ENCODE measurements at regions not wholly inside any gene's neighbourhood (a gene's known extent, or its start where the extent isn't known, plus 50 kb on each side); places are given as distances from the start of the nearest gene placed in this dataset.
"Not testable (repeated sequence)": the region's sequence is repeated elsewhere in the genome, so short reads cannot be mapped to it uniquely, and the experiment has no call there.

- Histone ChIP-seq H3K9ac (ENCODE audit: low read length) (no peak overlapping the region), H3K27ac (ENCODE audit: low read length) (no peak overlapping the region), H3K9me3 (ENCODE audit: control insufficient read depth, low read depth, low read length) (peaks cover 15% of the 10 kb centered on the region), H3K4me1 (ENCODE audit: control insufficient read depth, low read depth, low read length) (peaks cover 6% of the 10 kb centered on the region), H3K36me3 (ENCODE audit: control insufficient read depth, low read depth, low read length) (peaks cover 4% of the 10 kb centered on the region), H3K27me3 (ENCODE audit: control insufficient read depth, insufficient read depth, low read length) (no peaks in the 10 kb centered on the region), H3K4me3 (ENCODE audit: low read length) (no peak overlapping the region)
These were observed 547.4 kb downstream of the ZWINT start for GRCh38 chr10:55813451-55814170.

- no peak overlapping the region for H3K9ac ChIP-seq (ENCODE audit: low read length)
- no peaks in the 10 kb centered on the region for H3K27me3 ChIP-seq (ENCODE audit: control insufficient read depth, insufficient read depth, low read length)
- H3K27ac ChIP-seq (ENCODE audit: low read length): no peak overlapping the region
- H3K4me1 ChIP-seq (ENCODE audit: control insufficient read depth, low read depth, low read length): no peaks in the 10 kb centered on the region
- H3K36me3 ChIP-seq (ENCODE audit: control insufficient read depth, low read depth, low read length): no peaks in the 10 kb centered on the region
- peaks cover 3% of the 10 kb centered on the region for H3K9me3 ChIP-seq (ENCODE audit: control insufficient read depth, low read depth, low read length)
- H3K4me3 ChIP-seq (ENCODE audit: low read length): no peak overlapping the region
These were observed 558.0 kb downstream of the ZWINT start for GRCh38 chr10:55803055-55803454.

DNA sequence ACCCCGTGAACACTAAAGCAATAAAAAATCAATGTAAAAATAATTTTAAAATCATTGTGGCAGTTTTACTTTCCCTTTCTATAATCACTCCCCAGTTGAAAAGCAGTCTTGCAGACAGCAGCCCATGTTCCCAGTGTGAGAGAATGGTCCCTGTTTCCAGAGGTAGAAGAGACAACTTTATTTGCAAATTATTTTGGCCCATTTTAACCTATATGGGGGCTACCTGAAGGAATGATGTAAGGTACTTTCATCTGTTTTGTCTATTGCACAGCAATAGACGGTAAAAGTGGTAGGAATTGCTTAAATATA lies 559.8 kb downstream of the ZWINT start:
- H3K9ac ChIP-seq (ENCODE audit: low read length): no peak overlapping the region
- H3K36me3 ChIP-seq (ENCODE audit: control insufficient read depth, low read depth, low read length): no peaks in the 10 kb centered on the region
- H3K9me3 ChIP-seq (ENCODE audit: control insufficient read depth, low read depth, low read length): peaks cover 3% of the 10 kb centered on the region
- H3K4me3 ChIP-seq (ENCODE audit: low read length): no peak overlapping the region
- no peak overlapping the region for H3K27ac ChIP-seq (ENCODE audit: low read length)
- H3K27me3 ChIP-seq (ENCODE audit: control insufficient read depth, insufficient read depth, low read length): no peaks in the 10 kb centered on the region
- H3K4me1 ChIP-seq (ENCODE audit: control insufficient read depth, low read depth, low read length): peaks cover 10% of the 10 kb centered on the region

GRCh38 chr10:55800602-55801352 lies 560.3 kb downstream of the ZWINT start:
- H3K27ac ChIP-seq (ENCODE audit: low read length): no peak overlapping the region
- no peak overlapping the region for H3K4me3 ChIP-seq (ENCODE audit: low read length)
- no peaks in the 10 kb centered on the region for H3K36me3 ChIP-seq (ENCODE audit: control insufficient read depth, low read depth, low read length)
- H3K27me3 ChIP-seq (ENCODE audit: control insufficient read depth, insufficient read depth, low read length): no peaks in the 10 kb centered on the region
- H3K9me3 ChIP-seq (ENCODE audit: control insufficient read depth, low read depth, low read length): peaks cover 3% of the 10 kb centered on the region
- peaks cover 10% of the 10 kb centered on the region for H3K4me1 ChIP-seq (ENCODE audit: control insufficient read depth, low read depth, low read length)
- no peak overlapping the region for H3K9ac ChIP-seq (ENCODE audit: low read length)

DNA sequence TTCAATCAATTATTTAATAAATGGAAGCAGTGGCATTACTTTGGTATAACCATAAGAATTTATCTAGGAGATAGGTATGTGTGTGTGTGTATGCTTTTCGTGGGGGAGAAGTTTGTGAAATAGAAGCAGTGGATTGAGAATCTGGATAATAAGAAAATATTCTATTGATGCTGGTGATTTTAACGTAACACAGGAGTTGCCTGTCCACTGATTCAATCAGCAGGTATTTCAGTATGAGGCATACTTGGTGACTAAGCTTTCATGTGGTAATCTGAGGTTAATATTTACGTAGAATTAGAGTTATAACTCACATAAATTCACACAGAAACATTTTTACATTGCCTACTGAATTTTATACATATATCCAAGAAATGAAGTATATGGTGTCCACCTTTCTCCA lies 568.0 kb downstream of the ZWINT start:
- Histone ChIP-seq H3K27me3 (ENCODE audit: control insufficient read depth, insufficient read depth, low read length) (no peaks in the 10 kb centered on the region), H3K36me3 (ENCODE audit: control insufficient read depth, low read depth, low read length) (no peaks in the 10 kb centered on the region), H3K27ac (ENCODE audit: low read length) (no peak overlapping the region), H3K4me1 (ENCODE audit: control insufficient read depth, low read depth, low read length) (peaks cover 10% of the 10 kb centered on the region), H3K9ac (ENCODE audit: low read length) (no peak overlapping the region), H3K4me3 (ENCODE audit: low read length) (no peak overlapping the region), H3K9me3 (ENCODE audit: control insufficient read depth, low read depth, low read length) (no peaks in the 10 kb centered on the region)

- H3K4me1 ChIP-seq (ENCODE audit: control insufficient read depth, low read depth, low read length); H3K27me3 ChIP-seq (ENCODE audit: control insufficient read depth, insufficient read depth, low read length); H3K27ac ChIP-seq (ENCODE audit: low read length); H3K36me3 ChIP-seq (ENCODE audit: control insufficient read depth, low read depth, low read length); H3K4me3 ChIP-seq (ENCODE audit: low read length); H3K9ac ChIP-seq (ENCODE audit: low read length); H3K9me3 ChIP-seq (ENCODE audit: control insufficient read depth, low read depth, low read length): not testable (repeated sequence)
These were observed 570.8 kb downstream of the ZWINT start for GRCh38 chr10:55790276-55790675.

DNA sequence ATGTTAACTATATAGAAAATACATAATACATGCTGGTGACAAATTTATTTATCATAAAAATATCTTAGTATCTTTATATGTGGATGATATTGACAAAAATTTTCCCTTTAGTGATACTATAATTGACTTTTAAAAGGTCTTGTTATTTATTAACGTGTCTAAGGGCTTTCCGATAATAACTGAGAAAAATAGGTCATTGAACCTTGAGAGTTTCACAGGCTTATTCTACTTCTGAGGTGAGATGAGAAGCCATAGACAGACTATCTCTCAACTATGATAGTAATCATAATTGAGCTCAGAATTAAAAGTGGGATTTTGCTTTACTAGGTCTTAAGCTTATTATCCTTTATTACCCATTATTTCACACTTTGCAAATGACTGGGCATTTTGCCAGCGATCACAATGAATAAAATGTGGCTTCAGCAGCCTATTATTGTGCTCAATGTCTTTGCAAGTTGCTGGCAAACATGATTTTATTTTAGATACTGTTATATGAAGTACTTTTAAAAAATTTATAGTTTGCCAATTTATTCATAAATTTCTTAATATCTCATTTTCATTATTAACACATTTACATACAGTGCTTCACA lies 574.5 kb downstream of the ZWINT start:
- Histone ChIP-seq H3K4me1 (ENCODE audit: control insufficient read depth, low read depth, low read length) (no peaks in the 10 kb centered on the region), H3K9me3 (ENCODE audit: control insufficient read depth, low read depth, low read length) (no peaks in the 10 kb centered on the region), H3K9ac (ENCODE audit: low read length) (no peak overlapping the region), H3K27me3 (ENCODE audit: control insufficient read depth, insufficient read depth, low read length) (no peaks in the 10 kb centered on the region), H3K36me3 (ENCODE audit: control insufficient read depth, low read depth, low read length) (no peaks in the 10 kb centered on the region), H3K27ac (ENCODE audit: low read length) (no peak overlapping the region), H3K4me3 (ENCODE audit: low read length) (no peak overlapping the region)

DNA sequence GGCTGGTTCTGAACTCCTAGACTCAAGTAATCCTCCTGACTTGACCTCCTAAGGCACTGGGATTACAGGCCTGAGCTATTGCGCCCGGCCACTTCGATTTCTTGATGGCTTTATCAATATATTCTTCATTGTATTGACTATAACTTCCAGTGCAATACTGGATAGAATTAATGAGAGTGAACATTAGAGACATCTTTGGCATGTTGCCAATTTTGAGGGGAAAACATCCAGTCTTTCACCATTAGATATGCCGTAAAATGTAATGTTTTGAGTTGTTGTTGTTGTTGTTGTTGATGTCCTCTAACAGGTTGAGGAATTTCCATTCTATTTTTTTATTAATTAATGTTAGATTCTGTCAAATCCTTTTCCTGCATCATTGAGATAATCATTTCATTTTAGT lies 578.9 kb downstream of the ZWINT start:
- Histone ChIP-seq H3K4me1 (ENCODE audit: control insufficient read depth, low read depth, low read length) (no peaks in the 10 kb centered on the region), H3K36me3 (ENCODE audit: control insufficient read depth, low read depth, low read length) (no peaks in the 10 kb centered on the region), H3K4me3 (ENCODE audit: low read length) (no peak overlapping the region), H3K9ac (ENCODE audit: low read length) (no peak overlapping the region), H3K9me3 (ENCODE audit: control insufficient read depth, low read depth, low read length) (no peaks in the 10 kb centered on the region), H3K27me3 (ENCODE audit: control insufficient read depth, insufficient read depth, low read length) (no peaks in the 10 kb centered on the region), H3K27ac (ENCODE audit: low read length) (no peak overlapping the region)

GRCh38 chr10:55766212-55766611 lies 594.8 kb downstream of the ZWINT start:
- Histone ChIP-seq H3K4me1 (ENCODE audit: control insufficient read depth, low read depth, low read length) (peaks cover 6% of the 10 kb centered on the region), H3K9me3 (ENCODE audit: control insufficient read depth, low read depth, low read length) (no peaks in the 10 kb centered on the region), H3K27me3 (ENCODE audit: control insufficient read depth, insufficient read depth, low read length) (no peaks in the 10 kb centered on the region), H3K36me3 (ENCODE audit: control insufficient read depth, low read depth, low read length) (no peaks in the 10 kb centered on the region), H3K4me3 (ENCODE audit: low read length) (no peak overlapping the region), H3K27ac (ENCODE audit: low read length) (no peak overlapping the region), H3K9ac (ENCODE audit: low read length) (no peak overlapping the region)

- Histone ChIP-seq H3K36me3 (ENCODE audit: control insufficient read depth, low read depth, low read length) (no peaks in the 10 kb centered on the region), H3K4me1 (ENCODE audit: control insufficient read depth, low read depth, low read length) (peaks cover 8% of the 10 kb centered on the region)
These were observed 610.6 kb downstream of the ZWINT start for GRCh38 chr10:55750458-55750857.

DNA sequence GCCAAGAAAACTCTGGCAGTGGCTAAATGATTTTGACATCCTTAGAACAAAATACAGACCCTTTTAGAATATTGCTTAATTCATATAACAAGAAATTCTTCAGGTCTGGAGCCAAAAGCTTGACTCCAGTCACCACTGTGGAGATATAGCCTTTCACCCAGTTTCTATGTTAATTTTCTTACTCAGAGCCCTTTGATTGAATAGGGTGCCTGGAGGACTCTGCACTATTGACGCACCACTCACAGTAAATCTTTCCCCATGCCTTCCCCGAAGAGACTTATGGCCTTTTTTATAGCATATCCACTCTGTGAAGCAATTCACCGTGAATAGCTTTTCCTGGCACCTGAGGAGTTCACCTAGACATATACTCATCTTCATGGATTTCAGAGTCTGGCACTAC lies 613.8 kb downstream of the ZWINT start:
- Histone ChIP-seq H3K27me3 (ENCODE audit: control insufficient read depth, insufficient read depth, low read length) (no peaks in the 10 kb centered on the region), H3K4me3 (ENCODE audit: low read length) (no peak overlapping the region), H3K9me3 (ENCODE audit: control insufficient read depth, low read depth, low read length) (no peaks in the 10 kb centered on the region), H3K4me1 (ENCODE audit: control insufficient read depth, low read depth, low read length) (peaks cover 8% of the 10 kb centered on the region), H3K27ac (ENCODE audit: low read length) (no peak overlapping the region), H3K9ac (ENCODE audit: low read length) (no peak overlapping the region), H3K36me3 (ENCODE audit: control insufficient read depth, low read depth, low read length) (no peaks in the 10 kb centered on the region)

More at GRCh38 chr10:55750458-55750857, 610.6 kb downstream of the ZWINT start:
- H3K9me3 ChIP-seq (ENCODE audit: control insufficient read depth, low read depth, low read length): no peaks in the 10 kb centered on the region
- no peak overlapping the region for H3K4me3 ChIP-seq (ENCODE audit: low read length)
- H3K9ac ChIP-seq (ENCODE audit: low read length): no peak overlapping the region
- H3K27ac ChIP-seq (ENCODE audit: low read length): no peak overlapping the region
- H3K27me3 ChIP-seq (ENCODE audit: control insufficient read depth, insufficient read depth, low read length): no peaks in the 10 kb centered on the region

- no peak overlapping the region for H3K9ac ChIP-seq (ENCODE audit: low read length)
- no peaks in the 10 kb centered on the region for H3K9me3 ChIP-seq (ENCODE audit: control insufficient read depth, low read depth, low read length)
- no peak overlapping the region for H3K27ac ChIP-seq (ENCODE audit: low read length)
- peaks cover 8% of the 10 kb centered on the region for H3K4me1 ChIP-seq (ENCODE audit: control insufficient read depth, low read depth, low read length)
- H3K36me3 ChIP-seq (ENCODE audit: control insufficient read depth, low read depth, low read length): no peaks in the 10 kb centered on the region
- H3K4me3 ChIP-seq (ENCODE audit: low read length): no peak overlapping the region
- H3K27me3 ChIP-seq (ENCODE audit: control insufficient read depth, insufficient read depth, low read length): no peaks in the 10 kb centered on the region
These were observed 615.1 kb downstream of the ZWINT start for GRCh38 chr10:55746002-55746401.
